ENCODE measurements at regions not wholly inside any gene's neighbourhood (a gene's known extent, or its start where the extent isn't known, plus 50 kb on each side); places are given as distances from the start of the nearest gene placed in this dataset.

DNA sequence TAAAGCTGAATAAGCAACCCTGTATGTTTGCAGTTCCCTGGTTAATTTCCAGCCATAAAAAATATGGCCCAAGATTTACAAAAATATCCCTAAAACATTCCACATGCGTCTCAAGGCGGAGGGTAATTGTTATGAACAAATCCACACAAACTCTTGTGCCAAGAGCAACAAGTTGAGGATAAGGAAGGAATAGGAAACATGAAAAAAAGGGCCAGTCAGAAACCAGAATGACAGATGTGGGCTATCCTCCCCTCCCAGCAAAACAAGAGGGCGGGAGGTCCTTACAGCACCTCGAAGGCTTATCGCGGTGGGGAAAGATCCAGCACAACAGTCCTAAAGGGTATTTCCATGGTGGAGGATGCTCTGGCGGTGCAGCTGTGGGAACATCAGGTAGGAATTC lies 155.6 kb upstream of the HES1 start:
- H3K4me1 Mint-ChIP-seq (ENCODE audit: low read depth) = no peaks in the 10 kb centered on the region
- no peak overlapping the region for H3K27ac Mint-ChIP-seq
- ATAC-seq (replicated peaks in 1 of 2) (no peak), DNase-seq (no peak)
- H3K4me3 Mint-ChIP-seq = no peak overlapping the region
- no peaks in the 10 kb centered on the region for H3K36me3 Mint-ChIP-seq (ENCODE audit: insufficient read depth in 2 of 2)
- no peaks in the 10 kb centered on the region for H3K9me3 Mint-ChIP-seq
- H3K27me3 Mint-ChIP-seq (ENCODE audit: low read depth) = peaks cover 5% of the 10 kb centered on the region

GRCh38 chr3:193980905-193981304 lies 155.0 kb upstream of the HES1 start:
- DNase-seq = no peak
- no peaks in the 10 kb centered on the region for H3K9me3 Mint-ChIP-seq

GRCh38 chr3:193981504-193981903 lies 154.4 kb upstream of the HES1 start:
- Mint-ChIP-seq H3K27ac (no peak overlapping the region), H3K4me3 (no peak overlapping the region), H3K27me3 (ENCODE audit: low read depth) (peaks cover 12% of the 10 kb centered on the region), H3K4me1 (ENCODE audit: low read depth) (no peaks in the 10 kb centered on the region), H3K9me3 (no peaks in the 10 kb centered on the region), H3K36me3 (ENCODE audit: insufficient read depth in 2 of 2) (no peaks in the 10 kb centered on the region)
- DNase-seq (no peak), ATAC-seq (replicated peaks in 1 of 2) (no peak)

More at GRCh38 chr3:193980905-193981304, 155.0 kb upstream of the HES1 start:
- Mint-ChIP-seq H3K4me3 (no peak overlapping the region), H3K27me3 (ENCODE audit: low read depth) (peaks cover 8% of the 10 kb centered on the region), H3K4me1 (ENCODE audit: low read depth) (no peaks in the 10 kb centered on the region), H3K36me3 (ENCODE audit: insufficient read depth in 2 of 2) (no peaks in the 10 kb centered on the region), H3K27ac (no peak overlapping the region)
- no peak for ATAC-seq (replicated peaks in 1 of 2)

- ATAC-seq (replicated peaks in 1 of 2) (no peak), DNase-seq (no peak)
- H3K27me3 Mint-ChIP-seq (ENCODE audit: low read depth) = peaks cover 12% of the 10 kb centered on the region
- H3K36me3 Mint-ChIP-seq (ENCODE audit: insufficient read depth in 2 of 2) = no peaks in the 10 kb centered on the region
- H3K9me3 Mint-ChIP-seq = no peaks in the 10 kb centered on the region
- H3K4me1 Mint-ChIP-seq (ENCODE audit: low read depth) = no peaks in the 10 kb centered on the region
- no peak overlapping the region for H3K4me3 Mint-ChIP-seq
- H3K27ac Mint-ChIP-seq = no peak overlapping the region
Observed at GRCh38 chr3:193982258-193982659, 153.7 kb upstream of the HES1 start.

DNA sequence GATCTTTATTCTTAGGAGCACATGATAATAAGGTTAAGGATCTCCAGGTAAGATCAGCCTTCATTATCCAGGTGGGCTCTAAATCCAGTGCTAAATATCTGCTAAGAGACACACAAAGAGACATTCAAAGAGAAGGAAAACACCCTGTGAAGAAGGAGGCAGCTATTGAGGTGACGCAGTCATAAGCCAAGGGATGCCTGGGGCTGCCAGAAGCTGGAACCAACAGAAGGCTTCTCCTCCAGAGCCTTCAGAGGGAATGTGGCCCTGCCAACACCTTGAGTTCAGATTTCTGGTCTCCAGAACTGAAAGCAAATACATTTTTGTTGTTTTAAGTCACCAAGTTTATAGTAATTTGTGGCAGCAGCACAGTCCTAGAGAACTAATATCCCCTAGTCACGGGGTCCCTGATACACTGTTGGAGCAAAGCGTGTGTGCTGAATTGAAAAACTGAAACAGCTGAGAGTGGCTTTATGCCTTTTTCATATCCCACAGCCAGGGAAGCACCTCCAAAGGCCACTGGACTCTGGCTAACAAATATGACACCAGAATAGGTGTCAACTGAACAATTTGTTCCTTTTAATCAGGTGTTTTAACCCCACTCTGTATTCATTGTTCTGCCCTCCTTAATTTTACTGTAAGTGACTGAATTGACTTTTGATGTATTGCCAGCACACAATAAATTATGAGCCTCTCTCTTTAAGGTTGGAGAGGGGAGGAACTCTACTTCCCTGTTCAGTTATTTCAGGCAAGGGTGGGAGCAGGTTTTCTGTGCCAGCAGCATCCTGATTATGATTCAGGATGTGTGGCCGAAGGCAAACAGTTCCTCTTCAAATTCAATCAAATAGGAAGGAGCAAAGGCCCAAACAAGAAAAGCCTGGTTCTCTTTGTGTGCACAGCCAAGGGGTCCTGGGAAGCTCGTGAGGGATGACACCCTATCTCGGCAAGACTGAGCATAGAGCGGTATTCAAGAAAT lies 151.8 kb upstream of the HES1 start:
- H3K27me3 Mint-ChIP-seq (ENCODE audit: low read depth) = peaks cover 21% of the 10 kb centered on the region
- no peak overlapping the region for H3K27ac Mint-ChIP-seq
- H3K4me3 Mint-ChIP-seq = no peak overlapping the region
- no peak for ATAC-seq (replicated peaks in 1 of 2)
- H3K9me3 Mint-ChIP-seq = no peaks in the 10 kb centered on the region
- H3K36me3 Mint-ChIP-seq (ENCODE audit: insufficient read depth in 2 of 2) = peaks cover 0 to 1% of the 10 kb centered on the region in 2 donors
- DNase-seq = no peak
- no peaks in the 10 kb centered on the region for H3K4me1 Mint-ChIP-seq (ENCODE audit: low read depth)

DNA sequence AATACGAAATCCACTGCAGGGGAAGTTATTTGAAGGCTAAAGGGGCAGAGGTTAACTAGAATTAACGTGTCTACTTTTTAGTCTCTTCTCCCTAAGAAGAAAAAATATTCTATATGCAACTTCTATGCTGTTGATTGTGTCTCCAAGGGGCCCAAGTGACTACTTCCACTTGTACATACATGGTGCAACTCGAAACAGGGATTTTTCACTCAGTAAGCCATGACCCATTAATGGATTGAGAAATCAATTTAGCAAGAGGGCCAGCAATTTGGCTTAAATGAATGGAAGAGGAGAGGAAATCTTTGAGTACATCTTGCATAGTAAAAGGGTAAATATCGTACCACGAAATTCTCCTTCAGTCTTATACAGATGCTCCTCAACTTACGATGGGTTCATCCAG lies 151.1 kb upstream of the HES1 start:
- Mint-ChIP-seq H3K4me3 (no peak overlapping the region), H3K4me1 (ENCODE audit: low read depth) (no peaks in the 10 kb centered on the region), H3K36me3 (ENCODE audit: insufficient read depth in 2 of 2) (peaks cover 0 to 1% of the 10 kb centered on the region in 2 donors), H3K27me3 (ENCODE audit: low read depth) (peaks cover 21% of the 10 kb centered on the region), H3K27ac (no peak overlapping the region), H3K9me3 (no peaks in the 10 kb centered on the region)
- DNase-seq = no peak
- ATAC-seq (replicated peaks in 1 of 2) = no peak

- Mint-ChIP-seq H3K4me3 (no peak overlapping the region), H3K27me3 (ENCODE audit: low read depth) (peaks cover 18% of the 10 kb centered on the region), H3K27ac (no peak overlapping the region), H3K36me3 (ENCODE audit: insufficient read depth in 2 of 2) (peaks cover 0 to 1% of the 10 kb centered on the region in 2 donors), H3K4me1 (ENCODE audit: low read depth) (no peaks in the 10 kb centered on the region), H3K9me3 (no peaks in the 10 kb centered on the region)
- ATAC-seq (replicated peaks in 1 of 2) (no peak), DNase-seq (no peak)
Observed at GRCh38 chr3:193987186-193987585, 148.8 kb upstream of the HES1 start.

GRCh38 chr3:193989186-193989585 lies 146.8 kb upstream of the HES1 start:
- DNase-seq = no peak
- Mint-ChIP-seq H3K27ac (no peak overlapping the region), H3K9me3 (no peaks in the 10 kb centered on the region), H3K27me3 (ENCODE audit: low read depth) (peaks cover 32% of the 10 kb centered on the region), H3K4me3 (no peak overlapping the region), H3K4me1 (ENCODE audit: low read depth) (no peaks in the 10 kb centered on the region), H3K36me3 (ENCODE audit: insufficient read depth in 2 of 2) (peaks cover 0 to 1% of the 10 kb centered on the region in 2 donors)
- ATAC-seq (replicated peaks in 1 of 2) = no peak

GRCh38 chr3:193991666-193992424 lies 144.1 kb upstream of the HES1 start:
- Mint-ChIP-seq H3K27me3 (ENCODE audit: low read depth) (peaks cover 38% of the 10 kb centered on the region), H3K4me3 (no peak overlapping the region), H3K4me1 (ENCODE audit: low read depth) (no peaks in the 10 kb centered on the region), H3K27ac (no peak overlapping the region), H3K9me3 (no peaks in the 10 kb centered on the region), H3K36me3 (ENCODE audit: insufficient read depth in 2 of 2) (peaks cover 0 to 1% of the 10 kb centered on the region in 2 donors)
- ATAC-seq (replicated peaks in 1 of 2) (no peak), DNase-seq (no peak)

DNA sequence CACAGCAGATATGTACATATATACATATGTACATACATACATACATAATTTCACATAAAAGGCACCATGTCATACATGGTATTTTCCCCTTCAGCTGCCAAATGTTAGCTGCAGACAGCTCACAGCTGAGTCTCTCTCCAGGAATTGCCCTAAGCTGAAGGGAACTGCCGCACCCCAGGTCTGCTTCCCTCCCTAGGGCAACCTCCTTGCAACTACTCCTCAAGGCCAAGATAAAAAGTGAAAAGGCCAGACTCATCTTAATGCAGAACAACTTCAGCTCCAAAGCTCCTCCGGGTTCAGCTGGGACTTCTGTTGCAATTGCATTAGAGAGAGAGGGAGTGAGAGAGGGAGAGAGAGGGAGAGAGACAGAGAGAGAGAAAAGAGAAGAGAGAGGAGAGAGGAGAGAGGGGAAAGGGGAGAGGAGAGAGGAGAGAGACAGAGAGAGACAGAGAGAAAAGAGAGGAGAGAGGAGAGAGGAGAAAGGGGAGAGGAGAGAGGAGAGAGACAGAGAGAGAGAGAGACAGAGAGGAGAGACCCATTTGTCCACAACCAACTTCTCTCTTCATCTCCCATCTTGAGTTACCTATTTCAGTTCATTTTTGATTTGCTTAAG lies 143.4 kb upstream of the HES1 start:
- peaks cover 38% of the 10 kb centered on the region for H3K27me3 Mint-ChIP-seq (ENCODE audit: low read depth)
- no peak for DNase-seq
- ATAC-seq (replicated peaks in 1 of 2) = peak in 1 of 2 donors; percentile 17

GRCh38 chr3:193996221-193996620 lies 139.7 kb upstream of the HES1 start:
- Mint-ChIP-seq H3K27me3 (ENCODE audit: low read depth) (peaks cover 40% of the 10 kb centered on the region), H3K27ac (no peak overlapping the region), H3K36me3 (ENCODE audit: insufficient read depth in 2 of 2) (no peaks in the 10 kb centered on the region), H3K4me1 (ENCODE audit: low read depth) (no peaks in the 10 kb centered on the region), H3K9me3 (no peaks in the 10 kb centered on the region), H3K4me3 (no peak overlapping the region)
- DNase-seq (no peak), ATAC-seq (replicated peaks in 1 of 2) (no peak)

More for the DNA sequence above, 143.4 kb upstream of the HES1 start:
- Mint-ChIP-seq H3K4me3 (no peak overlapping the region), H3K4me1 (ENCODE audit: low read depth) (no peaks in the 10 kb centered on the region), H3K27ac (no peak overlapping the region), H3K9me3 (no peaks in the 10 kb centered on the region), H3K36me3 (ENCODE audit: insufficient read depth in 2 of 2) (peaks cover 0 to 1% of the 10 kb centered on the region in 2 donors)

- Mint-ChIP-seq H3K4me3 (no peak overlapping the region), H3K27me3 (ENCODE audit: low read depth) (peaks cover 40% of the 10 kb centered on the region), H3K4me1 (ENCODE audit: low read depth) (no peaks in the 10 kb centered on the region), H3K36me3 (ENCODE audit: insufficient read depth in 2 of 2) (no peaks in the 10 kb centered on the region), H3K27ac (no peak overlapping the region), H3K9me3 (no peaks in the 10 kb centered on the region)
- DNase-seq (no peak), ATAC-seq (replicated peaks in 1 of 2) (no peak)
Observed at GRCh38 chr3:193996641-193997089, 139.3 kb upstream of the HES1 start.

Data from activated T-cell treated with anti-CD3 and anti-CD28 coated beads, Interleukin-2, amount 50 U/mL, for 72 hours (primary cell).